Prostate gland (tissue), 2 donors: ENCODE measurements at regions not wholly inside any gene's neighbourhood (a gene's known extent, or its start where the extent isn't known, plus 50 kb on each side); places are given as distances from the start of the nearest gene placed in this dataset.

Experiments
- DNase-seq: peaks from one replicate; pipeline ENCODE4 v3.0.0-alpha.2; 2019; ENCODE audit warnings: low spot score
- H3K27ac ChIP-seq, 2 donors: fragments of 200-600 bp; sonication (generic); 2 replicates each; pipeline ENCODE4 v1.5.1; 2017 to 2019
- H3K27me3 ChIP-seq: fragments of 200-600 bp; sonication (generic); replicated peaks from 2 replicates; pipeline ENCODE4 v1.5.1; 2019; ENCODE audit not compliant: insufficient read depth
- H3K36me3 ChIP-seq, 2 donors: fragments of 200-600 bp; sonication (generic); 1 replicate in 1 of 2; 2 replicates in 1 of 2; pipeline versions ENCODE4 v1.5.1 to v1.8.1; 2017 to 2019
- H3K4me1 ChIP-seq: fragments of 200-600 bp; sonication (generic); replicated peaks from 2 replicates; pipeline ENCODE4 v1.5.1; 2019
- H3K4me3 ChIP-seq, 2 donors: fragments of 200-600 bp; sonication (generic); 2 replicates each; pipeline ENCODE4 v1.5.1; 2017 to 2019
- H3K9me3 ChIP-seq: fragments of 200-600 bp; sonication (generic); 2 replicates; pipeline ENCODE4 v1.5.1; 2017
- POLR2A ChIP-seq: fragments of 450-650 bp; IDR thresholded peaks from one replicate; pipeline ENCODE4 v1.6.1; 2016; ENCODE audit warnings: antibody characterized with exemption, mild to moderate bottlenecking
- POLR2AphosphoS5 ChIP-seq: sonication (generic); formaldehyde crosslinking; IDR thresholded peaks from one replicate; pipeline ENCODE4 v1.6.1; 2017; ENCODE audit warnings: antibody characterized with exemption
- WGBS: methylation state at CpG from one replicate; pipeline ENCODE4 v1.1.5; 2018; 5-methylcytosine and 5-hydroxymethylcytosine counted together
- intact Hi-C: fragments of 100-400 bp; cut with DNase I; formaldehyde crosslinking; loops from one replicate; pipeline ENCODE4 v1.14.2; 2022
- TF ChIP-seq, protein P1 (sequence below), 4 experiments: fragments of 200-600 bp in 2 of 4; fragments of 450-650 bp in 2 of 4; sonication (generic) in 2 of 4; IDR thresholded peaks; 1 replicate in 3 of 4; 2 replicates in 1 of 4; pipeline ENCODE4 v1.5.1; 2016 to 2019; ENCODE audit warnings: antibody characterized with exemption in 4 of 4, mild to moderate bottlenecking in 2 of 4, moderate library complexity in 2 of 4

DNA sequence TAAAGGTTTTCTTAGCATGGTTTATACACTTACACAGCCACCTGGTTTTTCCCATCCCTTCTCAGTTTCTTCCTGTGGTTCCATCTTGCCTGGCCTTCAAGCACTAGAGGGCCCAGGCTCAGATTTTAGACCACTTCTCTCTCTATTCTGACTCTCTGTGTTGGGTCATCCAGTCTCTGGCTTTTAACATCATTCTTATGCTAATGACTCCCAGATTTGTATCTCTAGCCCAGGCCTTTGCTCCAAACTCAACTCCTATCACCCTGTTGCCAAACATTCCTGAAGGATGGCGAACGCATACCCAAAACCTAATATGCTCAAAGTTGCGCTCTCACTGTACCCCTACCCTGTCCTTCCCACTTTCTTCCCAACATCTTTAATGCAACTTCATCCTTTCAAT, 135.1 kb downstream of the SPATA19 start:
- no peaks in the 10 kb centered on the region for H3K9me3 ChIP-seq
- no peak for TF ChIP-seq POLR2A
- no peak for TF ChIP-seq POLR2AphosphoS5
- TF ChIP-seq, protein P1, sequence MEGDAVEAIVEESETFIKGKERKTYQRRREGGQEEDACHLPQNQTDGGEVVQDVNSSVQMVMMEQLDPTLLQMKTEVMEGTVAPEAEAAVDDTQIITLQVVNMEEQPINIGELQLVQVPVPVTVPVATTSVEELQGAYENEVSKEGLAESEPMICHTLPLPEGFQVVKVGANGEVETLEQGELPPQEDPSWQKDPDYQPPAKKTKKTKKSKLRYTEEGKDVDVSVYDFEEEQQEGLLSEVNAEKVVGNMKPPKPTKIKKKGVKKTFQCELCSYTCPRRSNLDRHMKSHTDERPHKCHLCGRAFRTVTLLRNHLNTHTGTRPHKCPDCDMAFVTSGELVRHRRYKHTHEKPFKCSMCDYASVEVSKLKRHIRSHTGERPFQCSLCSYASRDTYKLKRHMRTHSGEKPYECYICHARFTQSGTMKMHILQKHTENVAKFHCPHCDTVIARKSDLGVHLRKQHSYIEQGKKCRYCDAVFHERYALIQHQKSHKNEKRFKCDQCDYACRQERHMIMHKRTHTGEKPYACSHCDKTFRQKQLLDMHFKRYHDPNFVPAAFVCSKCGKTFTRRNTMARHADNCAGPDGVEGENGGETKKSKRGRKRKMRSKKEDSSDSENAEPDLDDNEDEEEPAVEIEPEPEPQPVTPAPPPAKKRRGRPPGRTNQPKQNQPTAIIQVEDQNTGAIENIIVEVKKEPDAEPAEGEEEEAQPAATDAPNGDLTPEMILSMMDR (IDR thresholded peaks at IDR 0.05), result no peak
- H3K4me1 ChIP-seq, result no peaks in the 10 kb centered on the region
- 92% methylated on average over 3 of the region's 3 CpGs for WGBS
- no peak overlapping the region for H3K4me3 ChIP-seq
- no peak overlapping the region for H3K27ac ChIP-seq
- H3K36me3 ChIP-seq, result no peaks in the 10 kb centered on the region
- intact Hi-C loops, result no loop called here
- no peak for DNase-seq
- no peaks in the 10 kb centered on the region for H3K27me3 ChIP-seq

- Histone ChIP-seq H3K9me3 (no peaks in the 10 kb centered on the region), H3K4me1 (no peaks in the 10 kb centered on the region), H3K4me3 (no peak overlapping the region), H3K27ac (no peak overlapping the region), H3K27me3 (no peaks in the 10 kb centered on the region), H3K36me3 (no peaks in the 10 kb centered on the region)
- TF ChIP-seq POLR2AphosphoS5 (no peak), POLR2A (no peak)
- TF ChIP-seq, protein P1 (IDR thresholded peaks at IDR 0.05), result no peak
- 82% methylated on average over 5 of the region's 5 CpGs for WGBS
- no peak for DNase-seq
- intact Hi-C loops, result no loop called here
Observed at GRCh38 chr11:133708547-133709051, 136.7 kb downstream of the SPATA19 start.

DNA sequence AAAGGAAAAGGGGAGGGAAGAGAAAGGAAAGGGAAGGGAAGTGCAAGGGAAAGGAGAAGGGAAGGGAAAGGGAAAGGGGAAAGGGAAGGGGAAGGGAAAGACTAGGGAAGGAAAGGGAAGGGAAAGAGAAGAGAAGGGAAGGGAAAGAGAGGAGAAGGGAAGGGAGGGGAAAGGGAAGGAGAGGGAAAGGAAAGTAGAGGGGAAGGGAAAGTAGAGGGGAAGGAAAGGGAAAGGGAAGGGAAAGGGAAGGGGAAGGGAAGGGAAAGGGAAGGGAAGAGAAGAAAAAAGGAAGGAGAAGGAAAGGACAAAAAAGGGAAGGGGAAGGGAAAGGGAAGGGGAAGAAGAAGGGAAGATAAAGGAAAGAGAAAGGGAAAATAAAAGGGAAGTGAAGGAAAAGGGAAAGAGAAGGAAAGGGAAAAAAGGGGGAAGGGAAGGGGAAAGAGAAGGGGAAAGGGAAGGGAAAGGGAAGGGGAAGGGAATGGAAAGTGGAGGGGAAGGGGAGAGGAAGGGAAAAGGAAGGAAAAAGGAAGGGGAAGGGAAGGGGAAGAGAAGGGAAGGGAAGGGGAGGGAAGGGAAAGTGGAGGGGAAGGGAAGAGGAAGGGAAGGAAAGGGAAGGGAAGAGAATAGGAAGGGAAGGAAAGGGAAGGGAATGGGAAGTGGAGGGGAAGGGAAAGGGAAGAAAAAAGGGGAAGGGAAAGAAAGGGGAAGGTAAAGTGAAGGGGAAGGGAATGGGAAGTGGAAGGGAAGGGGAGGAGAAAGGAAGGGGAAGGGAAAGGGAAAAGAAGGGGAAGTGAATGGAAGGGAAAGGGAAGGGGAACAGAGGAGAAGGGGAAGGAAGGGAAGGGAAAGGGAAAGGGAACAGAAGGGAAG, 138.2 kb downstream of the SPATA19 start:
- Histone ChIP-seq H3K36me3 (no peaks in the 10 kb centered on the region), H3K4me1 (no peaks in the 10 kb centered on the region), H3K27me3 (no peaks in the 10 kb centered on the region), H3K27ac (no peak overlapping the region), H3K9me3 (no peaks in the 10 kb centered on the region), H3K4me3 (no peak overlapping the region)
- intact Hi-C loops, result no loop called here
- TF ChIP-seq, protein P1 (IDR thresholded peaks at IDR 0.05), result no peak
- TF ChIP-seq POLR2A, result no peak
- no peak for DNase-seq

DNA sequence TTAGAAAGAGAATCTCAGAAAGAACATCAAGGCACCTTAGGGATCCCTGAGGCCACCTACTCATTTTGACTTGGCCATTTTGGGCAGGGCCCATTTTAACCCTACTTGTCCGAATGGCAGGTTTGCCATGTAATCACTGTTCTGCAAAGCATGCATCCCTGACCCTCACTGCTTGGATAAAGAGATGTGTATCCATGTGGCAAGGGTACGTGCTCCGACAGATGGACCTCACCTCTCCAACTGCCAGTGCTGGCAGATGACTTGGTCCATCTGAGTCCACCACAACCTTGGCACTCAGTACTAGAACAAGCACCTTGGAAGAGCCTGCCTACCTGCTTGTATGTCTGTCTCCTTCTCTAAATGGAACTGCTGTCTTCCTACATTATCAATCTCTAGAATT, 139.4 kb downstream of the SPATA19 start:
- intact Hi-C loops, result no loop called here
- Histone ChIP-seq H3K4me3 (no peak overlapping the region), H3K36me3 (no peaks in the 10 kb centered on the region), H3K27me3 (no peaks in the 10 kb centered on the region), H3K27ac (no peak overlapping the region), H3K9me3 (no peaks in the 10 kb centered on the region), H3K4me1 (no peaks in the 10 kb centered on the region)
- 95% methylated on average over 3 of the region's 3 CpGs for WGBS
- no peak for DNase-seq
- TF ChIP-seq, protein P1 (IDR thresholded peaks at IDR 0.05), result no peak
- TF ChIP-seq POLR2AphosphoS5 (no peak), POLR2A (no peak)

DNA sequence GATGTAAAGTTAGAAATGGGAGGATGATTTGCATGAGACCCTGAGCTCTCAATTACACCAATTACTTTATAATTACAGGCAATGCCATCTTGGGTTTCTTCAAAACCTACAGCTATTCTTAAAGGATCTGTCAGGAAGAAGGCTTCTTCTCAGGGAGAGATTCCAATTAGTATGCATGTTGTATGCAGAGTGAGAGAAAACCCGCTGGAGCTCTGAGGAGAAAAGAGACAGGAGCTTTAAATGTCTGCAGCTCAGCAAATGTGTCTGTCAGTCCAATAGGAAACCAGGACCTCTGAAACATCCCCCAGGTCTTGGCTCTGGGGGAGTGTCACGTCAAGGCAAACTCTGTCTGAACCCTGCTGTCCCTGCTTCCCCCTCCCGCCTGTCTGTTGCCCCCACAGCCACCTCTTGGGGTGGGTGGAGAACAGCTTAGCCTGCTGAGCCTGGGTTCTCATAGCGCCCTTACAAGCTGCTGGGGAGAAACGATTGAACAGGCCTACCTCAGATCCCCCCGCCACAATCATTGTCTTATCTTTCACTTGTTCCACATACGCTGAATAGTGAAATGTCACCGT, 140.2 kb downstream of the SPATA19 start:
- no peak for TF ChIP-seq POLR2A
- TF ChIP-seq, protein P1 (IDR thresholded peaks at IDR 0.05), result no peak
- TF ChIP-seq POLR2AphosphoS5, result no peak
- DNase-seq, result no peak
- no peaks in the 10 kb centered on the region for H3K36me3 ChIP-seq
- WGBS, result 62% methylated on average over 8 of the region's 8 CpGs
- no peak overlapping the region for H3K27ac ChIP-seq
- intact Hi-C loops, result no loop called here
- H3K4me1 ChIP-seq, result no peaks in the 10 kb centered on the region
- H3K9me3 ChIP-seq, result no peaks in the 10 kb centered on the region
- H3K4me3 ChIP-seq, result no peak overlapping the region
- no peaks in the 10 kb centered on the region for H3K27me3 ChIP-seq
